WI38 (cell line): ENCODE measurements at regions not wholly inside any gene's neighbourhood (a gene's known extent, or its start where the extent isn't known, plus 50 kb on each side); places are given as distances from the start of the nearest gene placed in this dataset.

Source experiments
- H3K4me3 ChIP-seq: 2 replicates; pipeline ENCODE4 v1.5.1; 2011; ENCODE audit warnings: low read depth, mild to moderate bottlenecking, control low read depth, low read length
- TF ChIP-seq, protein P1 (sequence below): IDR thresholded peaks from 2 replicates; pipeline ENCODE4 v1.5.1; 2012; ENCODE audit warnings: low read depth, mild to moderate bottlenecking, control low read depth, low read length

DNA sequence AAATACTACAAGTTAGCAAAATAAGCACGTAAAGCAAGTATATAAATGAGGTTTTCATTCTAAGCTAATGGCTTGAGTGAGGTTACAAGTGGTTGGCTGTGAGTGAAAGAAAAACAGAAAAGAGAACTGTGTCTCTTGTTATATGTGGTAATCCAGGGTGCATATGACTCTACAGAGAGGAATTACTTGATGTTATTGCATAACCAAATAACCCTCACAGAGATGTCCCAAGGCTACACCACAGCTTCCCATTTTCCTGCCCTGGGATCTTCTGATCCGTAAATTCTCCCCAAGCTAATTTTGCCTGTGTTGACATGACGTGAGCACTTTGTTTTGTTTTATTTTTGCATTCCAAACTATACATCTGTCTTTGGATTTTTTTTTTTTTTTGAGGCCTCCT lies 470.0 kb upstream of the INTU start:
- no peak overlapping the region for H3K4me3 ChIP-seq
- TF ChIP-seq, protein P1, sequence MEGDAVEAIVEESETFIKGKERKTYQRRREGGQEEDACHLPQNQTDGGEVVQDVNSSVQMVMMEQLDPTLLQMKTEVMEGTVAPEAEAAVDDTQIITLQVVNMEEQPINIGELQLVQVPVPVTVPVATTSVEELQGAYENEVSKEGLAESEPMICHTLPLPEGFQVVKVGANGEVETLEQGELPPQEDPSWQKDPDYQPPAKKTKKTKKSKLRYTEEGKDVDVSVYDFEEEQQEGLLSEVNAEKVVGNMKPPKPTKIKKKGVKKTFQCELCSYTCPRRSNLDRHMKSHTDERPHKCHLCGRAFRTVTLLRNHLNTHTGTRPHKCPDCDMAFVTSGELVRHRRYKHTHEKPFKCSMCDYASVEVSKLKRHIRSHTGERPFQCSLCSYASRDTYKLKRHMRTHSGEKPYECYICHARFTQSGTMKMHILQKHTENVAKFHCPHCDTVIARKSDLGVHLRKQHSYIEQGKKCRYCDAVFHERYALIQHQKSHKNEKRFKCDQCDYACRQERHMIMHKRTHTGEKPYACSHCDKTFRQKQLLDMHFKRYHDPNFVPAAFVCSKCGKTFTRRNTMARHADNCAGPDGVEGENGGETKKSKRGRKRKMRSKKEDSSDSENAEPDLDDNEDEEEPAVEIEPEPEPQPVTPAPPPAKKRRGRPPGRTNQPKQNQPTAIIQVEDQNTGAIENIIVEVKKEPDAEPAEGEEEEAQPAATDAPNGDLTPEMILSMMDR, result no peak

DNA sequence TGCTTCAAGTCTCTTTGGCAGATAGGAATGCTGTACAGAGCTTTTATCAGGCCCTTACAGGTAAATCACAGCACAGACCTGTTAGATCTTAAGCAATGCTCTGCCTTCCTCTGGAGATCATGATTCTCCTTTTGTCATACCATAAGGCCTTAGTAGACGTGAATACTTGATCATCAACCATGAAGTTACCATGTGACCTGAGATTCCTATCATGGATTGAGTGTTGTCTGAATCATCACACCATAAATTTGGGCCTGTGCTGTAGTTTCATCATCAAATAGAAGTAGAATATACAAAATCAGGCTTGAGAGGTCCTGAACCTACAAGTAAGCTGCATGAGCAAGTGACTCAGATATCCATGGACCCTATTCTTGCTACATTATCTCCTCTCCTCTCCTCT lies 466.8 kb upstream of the INTU start:
- H3K4me3 ChIP-seq, result no peak overlapping the region
- TF ChIP-seq, protein P1, result no peak

DNA sequence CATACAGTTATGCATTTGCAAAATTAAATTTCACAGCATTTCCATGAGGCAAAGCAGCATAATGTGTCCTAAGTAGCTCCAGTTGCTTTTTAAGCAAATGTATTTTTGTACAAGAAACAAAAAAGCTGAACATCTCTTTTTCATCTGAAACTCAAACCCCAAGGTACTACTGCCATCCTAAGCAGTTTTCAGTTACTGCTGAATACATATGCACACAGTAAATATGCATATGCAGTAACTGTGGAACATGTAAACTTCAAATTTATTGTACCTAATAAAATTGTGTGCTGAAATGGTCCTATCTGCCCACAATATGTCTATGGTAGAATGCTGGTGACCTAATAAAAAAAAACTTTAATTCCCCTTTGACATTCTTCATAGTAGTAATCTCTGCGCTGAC lies 458.6 kb upstream of the INTU start:
- no peak overlapping the region for H3K4me3 ChIP-seq
- TF ChIP-seq, protein P1, result no peak

DNA sequence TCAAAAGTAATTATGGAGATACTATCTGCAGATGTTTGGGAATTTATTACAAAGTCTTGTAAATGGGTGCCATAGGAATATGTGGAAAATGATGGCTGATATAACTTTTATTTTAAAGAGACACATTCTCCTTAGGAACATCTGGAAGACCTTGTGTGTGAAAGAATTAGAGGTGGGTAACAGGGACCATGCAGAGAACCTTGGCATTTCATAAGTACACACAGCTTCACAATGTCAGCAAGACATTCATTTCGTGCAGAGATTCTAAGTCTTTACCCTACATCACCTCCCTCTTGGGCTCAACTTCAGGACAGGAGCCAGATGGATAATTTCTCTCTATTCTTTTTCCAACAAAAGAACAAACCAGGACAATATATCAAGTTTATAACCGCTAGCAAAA lies 458.1 kb upstream of the INTU start:
- no peak overlapping the region for H3K4me3 ChIP-seq
- TF ChIP-seq, protein P1, result no peak

DNA sequence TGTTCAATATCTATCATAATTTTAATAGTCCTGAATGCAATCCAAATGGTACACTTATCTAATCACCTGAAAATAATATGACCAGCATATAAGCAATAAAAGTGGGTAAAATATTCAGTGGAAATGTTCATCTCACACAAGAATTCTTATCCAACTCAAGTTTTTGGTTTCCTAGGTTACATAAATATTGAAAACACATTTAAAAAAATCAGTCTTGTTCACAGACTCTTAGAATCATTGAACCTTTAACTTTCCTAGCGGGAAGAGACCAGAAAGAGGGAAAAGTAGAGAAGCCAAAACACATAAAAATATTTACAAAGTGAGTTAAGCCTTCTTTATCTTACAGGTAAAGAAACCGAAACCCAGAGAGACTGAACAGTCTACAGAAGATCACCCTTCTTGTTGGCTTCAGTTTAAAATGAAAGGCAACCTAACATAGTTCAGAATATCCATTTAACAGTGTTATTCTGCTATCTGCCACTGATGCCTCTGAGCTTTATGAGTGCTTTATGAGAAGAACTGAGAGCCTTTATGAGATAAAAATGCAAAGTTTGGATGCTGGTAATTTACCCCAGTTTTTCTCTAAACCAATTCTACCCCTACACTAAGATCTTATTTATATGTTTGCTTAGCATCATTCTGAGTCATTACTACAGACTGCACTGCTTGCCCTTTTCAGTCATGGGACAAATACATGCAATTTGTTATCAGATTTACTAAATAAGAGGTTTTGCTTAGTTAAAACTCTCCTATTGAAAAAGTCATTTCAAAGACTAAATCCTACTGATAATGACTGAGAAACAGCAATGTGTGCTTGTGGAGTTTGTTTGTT lies 453.3 kb upstream of the INTU start:
- no peak overlapping the region for H3K4me3 ChIP-seq
- TF ChIP-seq, protein P1, result no peak

DNA sequence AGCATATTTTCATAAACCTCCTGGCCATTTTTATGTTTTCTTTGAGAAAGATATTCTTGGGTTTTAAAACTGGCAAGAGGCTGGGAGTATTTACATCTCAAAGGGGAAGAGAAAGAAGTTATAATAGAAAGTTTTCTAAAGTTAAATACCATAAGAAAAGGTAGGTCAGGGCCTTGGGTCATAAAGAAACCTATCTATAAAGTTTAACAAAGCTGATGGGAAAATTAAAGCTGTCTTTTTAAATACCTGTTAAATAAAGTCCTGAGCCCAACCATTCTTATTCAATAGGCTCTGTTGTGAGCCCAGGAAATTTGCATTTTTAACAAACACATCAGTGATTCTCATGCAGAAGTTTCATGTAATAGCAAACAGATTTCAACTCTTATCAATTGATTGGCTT lies 451.8 kb upstream of the INTU start:
- no peak overlapping the region for H3K4me3 ChIP-seq
- TF ChIP-seq, protein P1, result no peak

DNA sequence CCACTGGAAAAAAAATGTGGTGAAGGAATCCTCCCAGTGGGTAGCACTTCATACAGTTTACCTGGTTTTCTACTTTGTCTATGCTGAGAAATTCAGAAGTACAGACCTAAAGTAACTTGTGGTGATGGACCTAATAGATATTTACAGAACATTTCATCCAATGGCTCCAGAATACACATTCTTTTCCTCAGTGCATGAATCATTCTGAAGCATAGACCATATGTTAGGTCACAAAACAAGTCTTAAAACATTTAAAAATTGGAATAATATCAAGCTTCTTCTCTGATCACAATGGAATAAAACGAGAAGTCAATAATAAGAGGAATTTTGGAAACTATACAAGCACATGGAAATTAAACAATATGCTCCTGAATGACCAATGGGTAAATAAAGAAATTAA lies 450.1 kb upstream of the INTU start:
- TF ChIP-seq, protein P1, result no peak

More for the DNA sequence above, 450.1 kb upstream of the INTU start:
- no peak overlapping the region for H3K4me3 ChIP-seq
